Chondrocyte (in vitro differentiated cells): ENCODE measurements at regions not wholly inside any gene's neighbourhood (a gene's known extent, or its start where the extent isn't known, plus 50 kb on each side); places are given as distances from the start of the nearest gene placed in this dataset.

Experiments
- DNase-seq: peaks from one replicate; pipeline ENCODE4 v3.0.0; 2021; ENCODE audit warnings: mixed read lengths, low spot score
- H3K27ac Mint-ChIP-seq: one replicate; pipeline ENCODE4 v1.8.0; 2021; ENCODE audit warnings: mild to moderate bottlenecking, moderate library complexity, mixed read lengths; ENCODE audit not compliant: unreplicated experiment
- H3K27me3 Mint-ChIP-seq: 2 replicates; pipeline ENCODE4 v1.8.0; 2021; ENCODE audit warnings: low read depth, mixed read lengths
- H3K36me3 Mint-ChIP-seq: 2 replicates; pipeline ENCODE4 v1.8.0; 2021; ENCODE audit warnings: low read depth, mixed read lengths
- H3K4me1 Mint-ChIP-seq: 2 replicates; pipeline ENCODE4 v1.8.0; 2021; ENCODE audit warnings: low read depth, mild to moderate bottlenecking, mixed read lengths
- H3K4me3 Mint-ChIP-seq: one replicate; pipeline ENCODE4 v1.8.0; 2021; ENCODE audit warnings: mild to moderate bottlenecking, moderate library complexity, mixed read lengths; ENCODE audit not compliant: unreplicated experiment
- H3K9me3 Mint-ChIP-seq: 2 replicates; pipeline ENCODE4 v1.8.0; 2021; ENCODE audit warnings: low read depth, mixed read lengths
- TF ChIP-seq, protein P1 (sequence below): fragments of 200-600 bp; sonication (generic); IDR thresholded peaks from 2 replicates; pipeline ENCODE4 v1.5.0; 2021; ENCODE audit warnings: antibody characterized with exemption, mild to moderate bottlenecking, moderate library complexity

DNA sequence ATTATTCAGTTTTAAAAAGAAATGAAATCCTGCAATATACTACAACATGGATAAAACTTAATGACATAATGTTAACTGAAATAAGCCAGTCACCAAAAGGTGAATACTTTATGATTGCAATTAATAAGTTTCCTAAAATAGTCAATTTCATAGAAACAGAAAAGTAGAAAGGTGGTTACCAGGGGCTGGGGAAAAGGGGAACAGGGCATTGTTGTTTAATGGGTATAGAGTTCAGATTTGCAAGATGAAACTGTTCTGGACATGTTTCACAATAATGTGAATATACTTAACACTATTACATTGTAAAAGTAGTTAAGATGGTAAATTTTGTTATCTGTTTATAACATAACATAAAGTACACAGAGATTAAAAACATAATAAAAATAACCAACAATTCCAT is 550.9 kb downstream of the CCER1 start:
- no peak overlapping the region for H3K27ac Mint-ChIP-seq
- no peak for DNase-seq
- H3K9me3 Mint-ChIP-seq = no peaks in the 10 kb centered on the region
- H3K27me3 Mint-ChIP-seq = no peaks in the 10 kb centered on the region
- H3K36me3 Mint-ChIP-seq = no peaks in the 10 kb centered on the region
- no peak overlapping the region for H3K4me3 Mint-ChIP-seq
- no peaks in the 10 kb centered on the region for H3K4me1 Mint-ChIP-seq
- TF ChIP-seq, protein P1, sequence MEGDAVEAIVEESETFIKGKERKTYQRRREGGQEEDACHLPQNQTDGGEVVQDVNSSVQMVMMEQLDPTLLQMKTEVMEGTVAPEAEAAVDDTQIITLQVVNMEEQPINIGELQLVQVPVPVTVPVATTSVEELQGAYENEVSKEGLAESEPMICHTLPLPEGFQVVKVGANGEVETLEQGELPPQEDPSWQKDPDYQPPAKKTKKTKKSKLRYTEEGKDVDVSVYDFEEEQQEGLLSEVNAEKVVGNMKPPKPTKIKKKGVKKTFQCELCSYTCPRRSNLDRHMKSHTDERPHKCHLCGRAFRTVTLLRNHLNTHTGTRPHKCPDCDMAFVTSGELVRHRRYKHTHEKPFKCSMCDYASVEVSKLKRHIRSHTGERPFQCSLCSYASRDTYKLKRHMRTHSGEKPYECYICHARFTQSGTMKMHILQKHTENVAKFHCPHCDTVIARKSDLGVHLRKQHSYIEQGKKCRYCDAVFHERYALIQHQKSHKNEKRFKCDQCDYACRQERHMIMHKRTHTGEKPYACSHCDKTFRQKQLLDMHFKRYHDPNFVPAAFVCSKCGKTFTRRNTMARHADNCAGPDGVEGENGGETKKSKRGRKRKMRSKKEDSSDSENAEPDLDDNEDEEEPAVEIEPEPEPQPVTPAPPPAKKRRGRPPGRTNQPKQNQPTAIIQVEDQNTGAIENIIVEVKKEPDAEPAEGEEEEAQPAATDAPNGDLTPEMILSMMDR = no peak

DNA sequence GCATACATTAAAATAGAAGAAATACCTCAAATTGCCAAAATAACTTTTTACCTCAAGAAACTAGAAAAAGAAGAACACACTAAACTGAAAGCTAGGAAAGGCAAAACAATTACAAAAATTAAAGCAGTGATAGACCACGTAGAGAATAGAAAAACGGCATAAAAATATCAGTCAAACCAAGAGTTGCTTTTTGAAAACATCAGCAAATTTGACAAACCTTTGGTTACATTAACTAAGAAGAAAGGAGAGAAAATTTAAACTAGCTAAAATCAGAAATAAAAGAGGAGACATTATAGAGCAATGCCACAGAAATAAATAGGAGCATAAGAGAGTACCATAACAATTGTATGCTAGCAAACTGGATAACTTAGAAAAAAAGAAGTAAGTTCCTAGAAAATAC is 553.8 kb downstream of the CCER1 start:
- H3K9me3 Mint-ChIP-seq = peaks cover 13% of the 10 kb centered on the region
- H3K4me1 Mint-ChIP-seq = no peaks in the 10 kb centered on the region
- H3K4me3 Mint-ChIP-seq = no peak overlapping the region
- TF ChIP-seq, protein P1 = no peak
- DNase-seq = no peak
- H3K27ac Mint-ChIP-seq = no peak overlapping the region
- H3K27me3 Mint-ChIP-seq = no peaks in the 10 kb centered on the region
- H3K36me3 Mint-ChIP-seq = peaks cover under 1% of the 10 kb centered on the region

DNA sequence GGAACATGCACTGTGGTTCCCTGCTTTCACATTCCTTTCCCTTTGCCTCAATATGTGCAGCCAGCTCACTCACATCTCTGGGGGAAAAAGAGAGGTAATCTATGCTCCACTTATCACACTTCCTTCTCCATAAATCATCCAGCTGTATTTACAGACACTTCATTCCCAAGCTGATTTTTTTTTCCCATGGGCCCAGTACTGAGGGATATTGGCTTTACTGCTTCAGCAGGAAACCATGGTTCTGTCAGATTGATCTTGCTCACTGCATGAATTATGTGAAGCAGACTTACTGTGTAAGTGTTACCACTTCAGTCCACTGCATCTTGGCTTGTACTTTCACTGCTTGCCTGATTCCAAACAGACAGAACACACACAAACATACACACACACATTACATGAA is 555.6 kb downstream of the CCER1 start:
- Mint-ChIP-seq H3K4me3 (no peak overlapping the region), H3K27me3 (no peaks in the 10 kb centered on the region), H3K4me1 (no peaks in the 10 kb centered on the region), H3K27ac (no peak overlapping the region), H3K36me3 (peaks cover 3% of the 10 kb centered on the region), H3K9me3 (peaks cover 21% of the 10 kb centered on the region)
- TF ChIP-seq, protein P1 = no peak
- DNase-seq = no peak

DNA sequence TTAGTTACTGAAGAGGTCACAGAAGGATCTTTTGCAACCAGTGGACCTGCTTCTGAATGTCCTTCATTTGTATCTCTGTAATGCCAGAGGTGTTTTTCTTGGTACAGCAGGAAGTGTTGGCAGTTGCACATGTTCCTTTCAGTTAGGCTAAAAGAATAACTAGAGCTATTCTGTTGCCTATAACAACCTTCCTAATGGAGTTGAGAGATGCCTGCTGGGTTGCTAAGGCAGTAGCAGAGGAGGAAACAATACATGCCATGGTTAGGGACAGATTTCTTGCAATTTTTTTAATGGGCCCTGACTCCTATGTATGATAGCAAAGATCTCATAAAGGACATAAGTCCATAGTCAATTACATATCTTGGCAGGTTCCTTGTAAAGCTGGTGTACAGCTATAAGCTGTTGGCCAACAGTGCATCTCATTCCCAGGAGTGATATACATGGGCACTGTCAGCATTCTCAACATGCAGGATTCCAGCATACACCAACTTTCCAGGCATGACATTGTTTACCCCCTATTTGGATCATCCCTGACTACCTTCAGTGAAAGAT is 556.6 kb downstream of the CCER1 start:
- H3K9me3 Mint-ChIP-seq = peaks cover 21% of the 10 kb centered on the region
- H3K4me3 Mint-ChIP-seq = no peak overlapping the region
- no peak overlapping the region for H3K27ac Mint-ChIP-seq
- no peaks in the 10 kb centered on the region for H3K27me3 Mint-ChIP-seq
- DNase-seq = no peak
- H3K36me3 Mint-ChIP-seq = peaks cover 3% of the 10 kb centered on the region
- no peaks in the 10 kb centered on the region for H3K4me1 Mint-ChIP-seq
- TF ChIP-seq, protein P1 = no peak

DNA sequence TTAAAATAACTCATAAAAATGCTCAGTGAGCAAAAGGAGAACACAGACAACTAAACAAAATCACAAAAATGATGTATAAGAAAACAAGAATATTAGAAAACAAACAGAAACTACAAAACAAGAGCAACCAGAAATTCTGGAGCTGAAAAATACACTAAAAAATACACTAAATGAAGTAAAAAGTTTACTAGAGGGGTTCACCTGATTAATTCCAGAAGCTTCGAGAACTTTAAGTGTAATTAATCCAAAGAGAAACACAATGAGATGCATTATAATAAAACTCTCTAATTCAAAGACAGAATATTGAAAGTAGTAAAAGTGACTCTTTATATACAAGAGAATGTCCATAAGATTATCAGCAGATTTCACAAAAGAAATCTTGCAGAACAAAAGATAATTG is 558.4 kb downstream of the CCER1 start:
- no peak overlapping the region for H3K4me3 Mint-ChIP-seq
- no peak for DNase-seq
- H3K36me3 Mint-ChIP-seq = peaks cover 3% of the 10 kb centered on the region
- peaks cover 28% of the 10 kb centered on the region for H3K9me3 Mint-ChIP-seq
- no peaks in the 10 kb centered on the region for H3K27me3 Mint-ChIP-seq
- H3K4me1 Mint-ChIP-seq = no peaks in the 10 kb centered on the region
- TF ChIP-seq, protein P1 = no peak
- H3K27ac Mint-ChIP-seq = no peak overlapping the region
